ENCODE measurements at regions not wholly inside any gene's neighbourhood (a gene's known extent, or its start where the extent isn't known, plus 50 kb on each side); places are given as distances from the start of the nearest gene placed in this dataset.

GRCh38 chr1:185645686-185646085, 88.5 kb upstream of the HMCN1 start:
- no peak for DNase-seq

- no peak for DNase-seq
These were observed 89.0 kb upstream of the HMCN1 start for GRCh38 chr1:185645162-185645640.

- DNase-seq = no peak
These were observed 89.7 kb upstream of the HMCN1 start for GRCh38 chr1:185644531-185644930.

GRCh38 chr1:185636848-185637247, 97.3 kb upstream of the HMCN1 start:
- DNase-seq = no peak

- DNase-seq = no peak
These were observed 99.5 kb upstream of the HMCN1 start for GRCh38 chr1:185634704-185635103.

DNA sequence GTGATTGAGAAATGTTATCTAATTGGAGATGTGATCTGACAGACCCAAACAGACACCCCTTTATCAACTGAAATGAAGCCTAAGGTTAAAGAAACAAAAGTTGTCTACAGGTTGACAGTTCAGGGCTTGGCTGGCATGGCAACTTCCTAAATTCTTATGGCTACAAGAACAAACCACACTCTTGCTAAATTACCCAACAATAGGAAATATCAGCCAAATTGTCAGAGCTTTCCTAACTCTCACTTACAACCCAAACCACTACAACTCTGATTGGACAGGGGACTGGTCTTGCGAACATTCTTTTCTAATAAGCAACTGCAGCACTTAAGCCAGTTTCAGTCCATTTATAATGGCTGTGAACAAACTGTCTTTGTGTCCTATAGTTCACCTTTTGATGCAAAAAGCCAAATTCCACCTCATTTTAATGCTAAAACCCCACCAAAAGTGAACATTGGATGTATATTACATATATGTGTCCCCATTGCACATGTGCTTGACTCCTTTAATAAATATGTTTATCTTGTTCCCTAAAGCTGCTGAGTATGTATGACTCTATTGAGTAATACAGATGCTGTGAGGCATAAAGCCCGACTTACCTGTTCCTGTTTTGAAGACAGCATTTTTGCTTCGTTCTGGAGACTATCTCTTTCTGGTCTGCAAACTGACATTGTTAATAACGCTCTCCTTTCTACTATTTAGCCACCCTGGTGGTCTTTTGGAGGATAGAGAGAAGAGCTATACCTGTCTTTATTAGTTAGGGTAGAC, 101.3 kb upstream of the HMCN1 start:
- DNase-seq = no peak

DNA sequence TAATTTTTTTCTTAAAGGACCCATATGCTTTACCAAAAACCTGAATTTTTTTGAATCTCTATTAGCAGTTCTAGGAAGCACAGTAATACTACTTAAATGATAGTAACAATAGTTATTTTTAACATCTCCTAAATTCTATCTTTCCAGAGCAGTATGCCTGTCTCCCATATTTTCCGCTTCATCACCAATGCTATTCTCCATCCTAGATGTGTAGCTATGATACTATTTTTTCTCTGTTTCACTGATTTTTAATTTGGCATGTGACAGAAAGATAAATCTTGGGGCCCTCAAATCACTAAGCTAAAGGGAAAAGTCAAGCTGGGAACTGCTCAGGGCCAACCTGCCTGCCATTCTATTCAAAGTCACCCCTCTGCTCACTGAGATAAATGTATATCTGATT, 102.3 kb upstream of the HMCN1 start:
- DNase-seq = no peak

DNA sequence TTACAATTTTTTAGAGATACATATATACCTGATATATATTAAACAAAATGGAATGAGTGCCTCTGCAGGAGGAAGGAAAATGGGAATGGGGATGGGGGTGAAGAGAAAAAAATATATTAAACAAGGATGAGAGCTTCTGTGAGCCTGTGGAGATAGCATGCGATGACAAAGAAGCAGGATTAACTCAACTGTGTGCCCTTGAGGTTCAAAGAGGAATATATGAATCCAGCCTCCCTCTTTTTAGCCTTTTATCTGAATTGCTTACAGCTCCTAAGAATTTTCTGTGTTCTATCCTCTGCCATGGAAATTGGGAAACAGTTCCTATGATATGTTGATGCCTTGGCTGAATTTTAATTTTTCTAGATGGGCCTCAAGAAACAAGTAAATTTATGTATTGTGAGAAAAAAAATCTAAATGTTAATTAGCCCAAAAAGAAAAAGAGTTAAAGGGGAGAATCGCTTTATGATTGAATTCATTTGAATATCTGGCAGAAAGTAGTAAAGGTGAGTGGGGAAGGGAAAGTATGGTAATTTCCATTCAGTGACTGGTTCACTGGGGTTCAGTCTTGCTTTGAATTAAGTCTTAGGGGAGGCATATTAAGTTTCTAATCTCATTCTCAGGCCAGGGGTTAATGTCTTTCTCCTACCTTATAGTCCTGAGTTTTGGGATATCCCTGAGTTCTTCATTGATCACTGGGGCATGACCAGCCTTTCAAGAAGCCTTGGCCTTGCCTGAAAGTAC, 106.3 kb upstream of the HMCN1 start:
- no peak for DNase-seq

GRCh38 chr1:185627171-185627570, 107.0 kb upstream of the HMCN1 start:
- DNase-seq = no peak

DNA sequence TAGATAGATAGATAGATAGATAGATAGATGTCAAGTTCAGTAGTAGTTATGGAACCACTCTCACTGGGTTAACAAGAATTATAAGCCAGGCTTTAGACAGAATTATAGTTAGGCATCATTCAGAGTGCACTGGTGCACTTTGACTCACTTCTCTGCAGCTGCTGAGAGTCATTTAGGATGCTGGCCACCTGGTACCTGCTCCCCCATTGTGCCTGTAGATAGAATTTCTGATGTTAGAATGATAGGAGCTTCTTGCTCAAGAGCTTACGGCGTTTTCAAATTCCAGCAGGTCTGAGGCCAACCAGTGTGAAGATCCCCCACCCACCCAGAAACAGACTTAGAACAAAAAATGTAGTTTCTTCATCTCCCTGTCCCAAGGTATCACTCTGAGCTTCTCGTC, 107.8 kb upstream of the HMCN1 start:
- DNase-seq = no peak

- no peak for DNase-seq
These were observed 123.2 kb upstream of the HMCN1 start for GRCh38 chr1:185610954-185611353.

DNA sequence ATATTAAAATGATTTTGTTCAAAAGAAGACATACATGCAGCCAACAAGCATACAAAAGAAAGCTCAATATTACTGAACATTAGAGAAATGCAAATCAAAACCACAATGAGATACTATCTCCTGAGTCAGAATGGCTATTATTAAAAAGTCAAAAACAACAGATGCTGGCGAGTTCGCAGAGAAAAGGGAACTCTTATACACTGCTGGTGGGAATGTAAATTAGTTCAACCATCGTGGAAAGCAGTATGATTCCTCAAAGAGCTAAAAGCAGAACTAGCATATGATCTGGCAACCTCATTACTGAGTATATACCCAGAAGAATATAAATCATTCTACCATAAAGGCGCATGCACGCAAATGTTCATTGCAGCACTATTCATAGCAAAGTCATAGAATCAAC, 126.0 kb upstream of the HMCN1 start:
- DNase-seq = no peak

- DNase-seq = no peak
These were observed 131.0 kb upstream of the HMCN1 start for GRCh38 chr1:185603158-185603557.

- no peak for DNase-seq
These were observed 133.0 kb upstream of the HMCN1 start for GRCh38 chr1:185601189-185601588.

DNA sequence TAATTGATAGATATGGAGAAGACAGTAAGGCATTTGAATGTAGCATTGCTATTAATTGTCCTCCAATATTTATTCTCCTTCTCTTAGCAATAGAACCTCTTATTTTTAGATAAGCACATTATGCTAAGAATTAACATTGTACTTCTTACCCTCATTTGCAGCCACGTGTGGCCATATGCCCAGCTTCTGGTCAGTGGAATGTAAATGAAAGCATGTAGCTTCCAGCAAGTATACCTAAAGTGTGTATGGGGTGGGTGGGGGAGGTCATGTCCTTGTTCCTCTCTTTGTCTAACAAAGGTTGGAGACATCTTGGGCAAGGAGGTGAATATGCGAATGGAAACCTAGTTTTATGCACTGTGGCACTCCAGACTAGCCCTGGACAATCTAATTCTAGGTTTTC, 133.6 kb upstream of the HMCN1 start:
- no peak for DNase-seq

- DNase-seq = no peak
These were observed 135.9 kb upstream of the HMCN1 start for GRCh38 chr1:185598332-185598731.

GRCh38 chr1:185595835-185596667, 138.1 kb upstream of the HMCN1 start:
- peak in 1 of 2 donors; percentile 6 for DNase-seq

DNA sequence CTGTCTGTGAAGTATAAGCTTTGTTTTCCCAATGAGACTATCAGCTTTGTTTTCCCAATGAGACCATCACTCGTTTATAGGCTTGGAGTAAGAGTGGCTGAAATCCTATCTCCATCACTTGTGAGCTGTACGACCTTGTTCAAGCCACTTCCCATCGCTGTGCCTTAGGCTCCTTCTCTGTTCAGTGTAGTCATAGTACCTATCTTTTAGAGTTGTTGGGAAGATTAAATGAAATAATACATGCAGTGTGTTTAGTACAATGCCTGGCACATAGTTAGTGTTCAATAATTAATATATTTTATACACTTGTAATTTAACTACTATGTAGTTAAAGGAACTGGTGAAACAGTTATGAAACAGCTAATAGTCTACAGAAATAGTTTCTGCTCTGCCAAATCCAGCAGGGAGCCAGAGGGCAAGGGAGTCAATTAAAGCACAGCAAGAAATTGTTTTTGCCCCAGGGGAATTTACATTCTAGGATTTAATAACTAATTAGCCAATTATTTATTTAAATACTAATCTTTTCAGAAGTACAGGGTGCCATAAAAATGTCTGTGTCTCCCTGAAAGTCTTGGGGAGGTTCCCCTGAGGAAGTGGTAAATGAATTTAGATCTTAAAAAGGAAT, 139.3 kb upstream of the HMCN1 start:
- no peak for DNase-seq

DNA sequence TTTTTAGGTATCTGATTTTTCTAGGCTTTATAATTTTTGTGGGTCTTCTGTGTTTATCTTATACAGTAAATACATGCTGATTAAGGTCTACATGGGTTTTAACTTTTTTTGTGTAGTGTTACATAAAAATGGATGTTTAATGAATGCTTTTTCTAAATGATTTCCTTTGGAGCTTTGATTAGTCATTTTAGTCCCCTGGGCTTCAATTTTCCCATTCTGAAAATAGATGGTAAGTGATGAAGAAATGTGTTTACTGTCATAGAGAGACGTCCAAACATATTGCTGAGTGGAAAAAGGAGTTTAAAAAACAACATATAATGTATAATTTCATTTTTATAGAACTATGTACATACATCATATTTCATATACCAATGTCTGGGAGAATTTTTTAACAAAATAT, 140.9 kb upstream of the HMCN1 start:
- no peak for DNase-seq

GRCh38 chr1:185585770-185586169, 148.4 kb upstream of the HMCN1 start:
- DNase-seq = no peak

- no peak for DNase-seq
These were observed 152.0 kb upstream of the HMCN1 start for GRCh38 chr1:185581961-185582725.
